ENCODE measurements at regions not wholly inside any gene's neighbourhood (a gene's known extent, or its start where the extent isn't known, plus 50 kb on each side); places are given as distances from the start of the nearest gene placed in this dataset.
"Not testable (repeated sequence)": the region's sequence is repeated elsewhere in the genome, so short reads cannot be mapped to it uniquely, and the experiment has no call there.

GRCh38 chr14:22296722-22297121, 292.3 kb downstream of the DAD1 start:
- no peak for DNase-seq (ENCODE audit: low spot score)

GRCh38 chr14:22296088-22296487, 292.9 kb downstream of the DAD1 start:
- DNase-seq (ENCODE audit: low spot score): no peak

- DNase-seq (ENCODE audit: low spot score): no peak
Observed at GRCh38 chr14:22291406-22291805, 297.6 kb downstream of the DAD1 start.

- no peak for DNase-seq (ENCODE audit: low spot score)
Observed at GRCh38 chr14:22289570-22289969, 299.5 kb downstream of the DAD1 start.

GRCh38 chr14:22285991-22286390, 303.0 kb downstream of the DAD1 start:
- DNase-seq (ENCODE audit: low spot score): no peak

GRCh38 chr14:22282949-22283348, 306.1 kb downstream of the DAD1 start:
- no peak for DNase-seq (ENCODE audit: low spot score)

GRCh38 chr14:22282417-22282816, 306.6 kb downstream of the DAD1 start:
- no peak for DNase-seq (ENCODE audit: low spot score)

- not testable (repeated sequence) for DNase-seq (ENCODE audit: low spot score)
Observed at GRCh38 chr14:22281447-22281874, 307.6 kb downstream of the DAD1 start.

GRCh38 chr14:22280497-22281316, 308.3 kb downstream of the DAD1 start:
- no peak for DNase-seq (ENCODE audit: low spot score)

- DNase-seq (ENCODE audit: low spot score): peak; percentile 29
Observed at GRCh38 chr14:22276913-22277816, 311.9 kb downstream of the DAD1 start.

- DNase-seq (ENCODE audit: low spot score): no peak
Observed at GRCh38 chr14:22271838-22272799, 316.9 kb downstream of the DAD1 start.

GRCh38 chr14:22268875-22269274, 320.1 kb downstream of the DAD1 start:
- no peak for DNase-seq (ENCODE audit: low spot score)

- DNase-seq (ENCODE audit: low spot score): no peak
Observed at GRCh38 chr14:22266683-22267082, 322.3 kb downstream of the DAD1 start.

GRCh38 chr14:22266142-22266442, 322.9 kb downstream of the DAD1 start:
- no peak for DNase-seq (ENCODE audit: low spot score)

- DNase-seq (ENCODE audit: low spot score): peak; percentile 32
Observed at GRCh38 chr14:22265319-22266141, 323.5 kb downstream of the DAD1 start.

GRCh38 chr14:22264759-22265158, 324.3 kb downstream of the DAD1 start:
- no peak for DNase-seq (ENCODE audit: low spot score)

- DNase-seq (ENCODE audit: low spot score): no peak
Observed at GRCh38 chr14:22263961-22264360, 325.1 kb downstream of the DAD1 start.

- no peak for DNase-seq (ENCODE audit: low spot score)
Observed at GRCh38 chr14:22262881-22263280, 326.1 kb downstream of the DAD1 start.

- no peak for DNase-seq (ENCODE audit: low spot score)
Observed at GRCh38 chr14:22255017-22255950, 333.7 kb downstream of the DAD1 start.

GRCh38 chr14:22252686-22253085, 336.3 kb downstream of the DAD1 start:
- no peak for DNase-seq (ENCODE audit: low spot score)
